Liver (tissue), 3 donors: ENCODE measurements at regions not wholly inside any gene's neighbourhood (a gene's known extent, or its start where the extent isn't known, plus 50 kb on each side); places are given as distances from the start of the nearest gene placed in this dataset.

Source experiments
- ATF3 ChIP-seq: IDR thresholded peaks from 2 replicates; pipeline ENCODE4 v1.6.1; 2016; ENCODE audit warnings: antibody characterized with exemption
- CTCF ChIP-seq: fragments of 150-350 bp; IDR thresholded peaks from 2 replicates; pipeline ENCODE4 v1.5.1; 2017; ENCODE audit warnings: improper control_type of control experiment, low read depth, low read length; ENCODE audit not compliant: missing input control
- FOXA1 ChIP-seq: IDR thresholded peaks from 2 replicates; pipeline ENCODE4 v1.6.1; 2016; ENCODE audit warnings: antibody characterized with exemption
- RAD21 ChIP-seq, 2 donors: IDR thresholded peaks; 2 replicates each; pipeline ENCODE4 v1.6.1; 2016; ENCODE audit warnings: antibody characterized with exemption in 2 of 2, mild to moderate bottlenecking in 2 of 2
- TF ChIP-seq, protein P1 (sequence below): IDR thresholded peaks from 2 replicates; pipeline ENCODE4 v1.6.1; 2016; ENCODE audit warnings: antibody characterized with exemption
- TF ChIP-seq, protein P2 (sequence below): IDR thresholded peaks from 2 replicates; pipeline ENCODE4 v1.6.1; 2016; ENCODE audit warnings: antibody characterized with exemption
- donor health status: healthy.
- donor health status: healthy.

- TF ChIP-seq CTCF (no peak), RAD21 (IDR thresholded peaks at IDR 0.05) (no peak), FOXA1 (no peak), ATF3 (no peak)
- TF ChIP-seq, protein P1, sequence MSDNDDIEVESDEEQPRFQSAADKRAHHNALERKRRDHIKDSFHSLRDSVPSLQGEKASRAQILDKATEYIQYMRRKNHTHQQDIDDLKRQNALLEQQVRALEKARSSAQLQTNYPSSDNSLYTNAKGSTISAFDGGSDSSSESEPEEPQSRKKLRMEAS: no peak
- TF ChIP-seq, protein P2, sequence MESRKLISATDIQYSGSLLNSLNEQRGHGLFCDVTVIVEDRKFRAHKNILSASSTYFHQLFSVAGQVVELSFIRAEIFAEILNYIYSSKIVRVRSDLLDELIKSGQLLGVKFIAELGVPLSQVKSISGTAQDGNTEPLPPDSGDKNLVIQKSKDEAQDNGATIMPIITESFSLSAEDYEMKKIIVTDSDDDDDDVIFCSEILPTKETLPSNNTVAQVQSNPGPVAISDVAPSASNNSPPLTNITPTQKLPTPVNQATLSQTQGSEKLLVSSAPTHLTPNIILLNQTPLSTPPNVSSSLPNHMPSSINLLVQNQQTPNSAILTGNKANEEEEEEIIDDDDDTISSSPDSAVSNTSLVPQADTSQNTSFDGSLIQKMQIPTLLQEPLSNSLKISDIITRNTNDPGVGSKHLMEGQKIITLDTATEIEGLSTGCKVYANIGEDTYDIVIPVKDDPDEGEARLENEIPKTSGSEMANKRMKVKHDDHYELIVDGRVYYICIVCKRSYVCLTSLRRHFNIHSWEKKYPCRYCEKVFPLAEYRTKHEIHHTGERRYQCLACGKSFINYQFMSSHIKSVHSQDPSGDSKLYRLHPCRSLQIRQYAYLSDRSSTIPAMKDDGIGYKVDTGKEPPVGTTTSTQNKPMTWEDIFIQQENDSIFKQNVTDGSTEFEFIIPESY: no peak
Measured at GRCh38 chr4:168028970-168029597, 63.3 kb upstream of the ANXA10 start.
